ENCODE measurements at regions not wholly inside any gene's neighbourhood (a gene's known extent, or its start where the extent isn't known, plus 50 kb on each side); places are given as distances from the start of the nearest gene placed in this dataset.

DNA sequence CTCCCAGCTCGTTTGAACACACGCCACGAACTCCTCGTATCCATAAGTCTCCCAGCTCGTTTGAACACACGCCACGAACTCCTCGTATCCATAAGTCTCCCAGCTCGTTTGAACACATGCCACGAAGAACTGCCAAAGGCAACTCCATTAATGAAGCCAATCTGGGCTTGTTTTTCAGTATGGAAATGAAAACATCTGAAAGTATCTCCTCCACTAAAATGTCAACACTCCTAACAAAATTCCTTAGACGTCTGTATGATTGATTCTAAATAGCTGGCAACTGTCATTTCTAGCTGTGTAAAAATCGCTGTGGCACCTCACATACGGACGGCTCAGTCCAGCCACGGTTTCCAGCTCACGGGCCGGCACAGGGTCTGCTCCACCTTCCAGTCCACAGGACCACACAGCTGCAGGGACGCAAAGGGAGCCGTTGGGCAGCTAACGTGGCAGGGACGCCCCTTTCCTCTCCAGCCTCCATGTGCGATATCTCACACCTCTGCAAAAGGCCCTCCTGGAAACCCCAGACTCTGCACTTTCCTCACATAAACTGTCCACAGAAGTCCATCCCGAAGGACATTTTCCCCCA, 67.1 kb upstream of the METRNL start:
- no peak for TF ChIP-seq POLR2A (IDR thresholded peaks at IDR 0.05; ENCODE audit: low read depth, low read length)
- TF ChIP-seq POLR2AphosphoS5 (IDR thresholded peaks at IDR 0.05; ENCODE audit: insufficient read depth, low read depth, low read length) = no peak
